Activated gamma-delta T cell (primary cell): ENCODE measurements at regions not wholly inside any gene's neighbourhood (a gene's known extent, or its start where the extent isn't known, plus 50 kb on each side); places are given as distances from the start of the nearest gene placed in this dataset.
"Not testable (repeated sequence)": the region's sequence is repeated elsewhere in the genome, so short reads cannot be mapped to it uniquely, and the experiment has no call there.

Experiments used
- DNase-seq: peaks from one replicate; lab custom pipeline; 2025; lab: John Stamatoyannopoulos, UW

DNA sequence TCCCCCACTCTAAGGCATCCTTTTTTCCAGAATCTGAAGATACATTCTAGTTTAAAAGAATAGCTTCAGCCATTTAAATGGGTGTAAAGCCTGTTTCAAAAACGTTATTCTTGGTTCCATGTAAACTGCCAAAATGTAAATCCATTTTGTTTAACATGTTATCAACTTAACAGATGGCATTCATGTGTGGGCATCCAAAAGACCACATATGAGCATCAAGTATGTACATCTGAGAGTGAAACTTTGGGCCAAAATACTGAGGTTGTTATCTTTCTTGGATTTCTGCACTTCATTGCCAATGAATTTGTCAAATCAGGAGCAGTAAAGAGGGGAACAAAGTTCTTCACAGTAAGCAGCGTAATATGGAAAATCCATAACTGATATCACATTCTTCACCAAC is 395.4 kb downstream of the ZNF804A start:
- DNase-seq: no peak

DNA sequence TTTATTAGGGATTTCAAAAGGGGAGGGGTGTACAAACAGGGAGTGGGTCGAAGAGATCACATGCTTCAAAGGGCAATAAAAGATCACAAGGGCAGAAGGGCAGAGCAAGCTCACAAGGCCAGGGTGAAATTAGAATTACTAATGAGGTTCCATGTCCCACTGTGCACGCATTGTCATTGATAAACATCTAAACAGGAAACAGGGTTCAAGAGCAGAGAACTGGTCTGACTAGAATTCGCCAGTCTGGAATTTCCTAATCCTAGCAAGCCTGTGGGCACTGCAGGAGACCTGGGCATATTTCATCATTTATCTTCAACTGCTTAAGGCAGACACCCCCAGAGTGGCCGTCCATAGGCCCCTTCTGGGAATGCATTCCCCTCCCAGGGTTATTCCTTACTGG is 408.2 kb downstream of the ZNF804A start:
- DNase-seq: no peak

DNA sequence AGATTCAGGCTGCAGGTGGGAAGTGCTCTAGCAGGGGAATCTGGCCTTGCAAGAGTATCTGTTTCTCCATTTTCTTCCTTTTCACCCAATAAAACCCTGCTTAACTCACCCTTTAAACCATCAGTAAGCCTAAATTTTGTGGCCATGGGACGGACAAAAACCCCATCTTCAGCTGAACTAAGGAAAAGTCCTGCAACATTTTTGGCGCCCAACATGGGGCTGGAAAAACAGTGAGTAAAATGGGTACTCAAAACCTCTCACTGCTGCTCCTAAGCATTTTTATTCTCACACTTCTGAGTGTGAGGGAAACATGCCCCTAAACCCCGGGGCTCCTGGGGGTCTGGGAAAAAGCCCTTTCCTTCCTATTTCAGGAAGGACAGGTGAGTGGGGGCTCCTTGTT is 414.3 kb downstream of the ZNF804A start:
- DNase-seq: no peak

- DNase-seq: no peak
These were observed 415.7 kb downstream of the ZNF804A start for GRCh38 chr2:185014076-185014475.

- not testable (repeated sequence) for DNase-seq
These were observed 427.6 kb downstream of the ZNF804A start for GRCh38 chr2:185025891-185026290.

GRCh38 chr2:185035906-185036305 is 437.6 kb downstream of the ZNF804A start:
- DNase-seq: no peak

DNA sequence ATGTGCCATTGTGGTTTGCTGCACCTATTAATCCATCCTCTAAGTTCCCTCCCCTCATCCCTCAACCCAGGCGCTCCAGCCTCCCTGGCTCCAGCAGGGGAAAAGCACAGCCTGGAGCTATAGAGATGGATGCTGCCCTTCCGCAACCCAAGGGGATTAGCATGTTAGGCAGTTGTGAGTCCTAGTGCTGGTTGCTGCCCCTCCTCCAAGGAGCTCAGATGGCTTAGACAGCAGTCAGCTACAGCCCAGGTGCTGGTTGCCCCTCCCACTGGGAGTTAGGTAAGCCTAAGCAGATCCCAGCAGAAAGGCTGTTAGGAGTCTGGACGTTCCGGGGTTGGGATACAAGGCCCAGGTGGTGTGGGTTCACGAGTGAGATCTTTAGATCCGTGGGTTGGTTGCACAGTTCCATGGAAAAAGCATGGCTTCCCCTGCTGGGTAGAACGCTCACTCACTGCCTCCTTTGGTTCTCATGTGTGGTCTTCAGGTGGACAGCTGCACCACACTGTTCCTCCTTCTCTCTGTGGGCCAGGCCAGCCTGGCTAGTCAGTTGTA is 446.1 kb downstream of the ZNF804A start:
- no peak for DNase-seq

DNA sequence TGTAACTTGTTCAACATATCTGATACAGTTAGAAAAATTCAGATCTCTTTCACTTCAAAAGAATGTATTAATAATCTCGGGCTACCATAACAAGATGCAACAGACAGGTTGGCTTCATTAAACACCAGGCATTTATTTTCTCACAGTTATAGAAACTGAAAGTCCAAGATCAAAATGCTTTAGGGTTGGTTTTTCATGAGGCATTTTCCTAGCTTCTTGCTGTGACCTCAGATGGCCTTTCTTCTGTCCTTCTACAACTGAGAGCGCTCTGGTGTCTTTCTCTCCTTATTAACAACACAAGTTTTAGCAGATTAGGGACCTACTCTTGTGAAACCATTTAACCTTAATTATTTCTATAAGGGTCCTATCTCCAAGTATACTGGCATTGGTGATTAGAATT is 452.5 kb downstream of the ZNF804A start:
- no peak for DNase-seq

- DNase-seq: no peak
These were observed 465.4 kb downstream of the ZNF804A start for GRCh38 chr2:185063761-185064160.

DNA sequence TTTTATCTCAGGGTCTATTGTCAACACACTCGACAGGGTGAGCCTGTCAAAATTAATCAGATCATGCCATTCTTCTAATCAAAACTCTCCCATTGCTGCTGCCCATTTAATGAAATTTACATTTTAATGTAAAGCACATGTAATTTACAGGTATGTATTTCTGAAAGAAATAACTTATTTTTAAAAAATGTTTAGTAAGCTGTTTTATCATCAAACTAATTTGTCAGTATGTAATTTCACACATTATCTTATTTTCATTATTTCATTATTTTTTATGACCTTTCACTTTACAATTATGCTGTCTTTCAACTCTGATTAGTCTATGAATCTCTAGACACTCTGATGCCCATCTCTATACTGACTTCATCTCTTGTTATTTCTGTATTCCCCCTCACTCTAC is 467.8 kb downstream of the ZNF804A start:
- no peak for DNase-seq

- DNase-seq: no peak
These were observed 470.8 kb downstream of the ZNF804A start for GRCh38 chr2:185069107-185069506.

- no peak for DNase-seq
These were observed 475.8 kb downstream of the ZNF804A start for GRCh38 chr2:185074156-185074555.

GRCh38 chr2:185082749-185083148 is 484.4 kb downstream of the ZNF804A start:
- no peak for DNase-seq

DNA sequence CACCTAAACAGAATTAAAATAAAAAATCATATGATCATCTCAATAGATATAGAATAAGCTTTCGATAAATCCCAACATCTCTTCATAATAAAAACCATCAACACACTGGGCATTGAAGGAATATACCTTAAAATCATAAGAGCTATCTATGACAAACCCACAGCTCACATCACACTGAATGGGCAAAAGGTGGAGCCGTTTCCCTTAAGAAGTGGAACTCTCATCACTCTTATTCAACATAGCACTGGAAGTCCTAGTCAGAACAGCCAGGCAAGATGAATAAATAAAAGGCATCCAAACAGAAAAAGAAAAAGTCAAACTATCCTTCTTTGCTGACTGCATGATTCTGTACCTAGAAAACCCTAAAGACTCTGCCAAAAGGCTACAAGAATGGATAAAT is 510.3 kb downstream of the ZNF804A start:
- no peak for DNase-seq

DNA sequence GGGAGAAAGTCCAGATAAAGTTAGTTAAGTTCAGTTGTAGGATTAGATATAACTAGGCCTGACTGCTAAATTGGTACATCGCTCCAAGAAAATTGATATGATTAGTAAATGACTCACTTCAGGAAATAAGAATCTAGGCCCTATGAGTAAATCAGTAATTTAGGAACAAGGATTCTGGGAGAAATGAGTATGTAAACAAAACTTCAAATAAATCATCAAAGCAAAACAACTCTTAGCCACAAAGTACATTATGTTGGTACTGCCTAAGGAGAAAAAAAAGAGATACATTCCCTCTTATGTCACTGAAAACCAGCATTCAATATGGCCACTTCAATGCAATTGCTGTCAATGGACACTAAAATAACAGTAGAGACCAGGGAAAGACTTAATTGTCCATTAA is 529.1 kb downstream of the ZNF804A start:
- no peak for DNase-seq

DNA sequence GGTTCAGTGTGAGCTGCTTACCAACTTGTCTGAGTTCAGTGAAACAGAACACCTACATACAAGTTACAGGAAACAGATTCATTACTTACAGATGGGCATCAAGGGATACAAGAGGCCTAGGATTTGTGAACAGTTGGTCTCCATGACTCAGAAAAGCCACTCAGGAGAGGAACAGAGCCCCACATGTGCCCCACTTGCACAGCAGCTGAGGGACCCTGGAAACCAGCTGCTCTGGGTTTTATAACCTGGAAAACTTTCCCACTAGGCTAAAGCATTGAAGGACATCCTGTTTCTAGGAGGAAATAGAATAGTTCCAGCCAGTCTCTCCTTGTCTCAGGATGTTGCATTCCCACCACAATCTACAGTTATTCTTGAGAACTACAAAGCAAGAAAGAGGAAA is 530.0 kb downstream of the ZNF804A start:
- DNase-seq: no peak

DNA sequence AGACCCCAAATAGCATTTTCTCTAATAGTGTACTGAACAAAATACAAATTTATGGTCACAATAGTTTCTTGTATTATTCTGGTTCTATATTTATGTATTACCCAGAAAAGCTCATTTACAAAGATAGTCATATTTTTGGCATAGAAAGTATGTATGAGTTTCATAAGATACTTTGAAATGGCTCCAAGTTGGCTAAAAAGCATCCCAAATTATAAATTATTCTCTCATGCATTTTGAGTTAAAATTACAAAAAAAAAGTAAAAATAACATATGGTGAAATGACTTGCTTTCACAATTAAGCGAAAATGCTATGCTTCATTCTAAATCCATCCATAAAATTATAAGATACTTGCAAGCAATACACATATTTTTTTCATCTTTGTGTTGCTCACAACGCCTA is 530.7 kb downstream of the ZNF804A start:
- no peak for DNase-seq

DNA sequence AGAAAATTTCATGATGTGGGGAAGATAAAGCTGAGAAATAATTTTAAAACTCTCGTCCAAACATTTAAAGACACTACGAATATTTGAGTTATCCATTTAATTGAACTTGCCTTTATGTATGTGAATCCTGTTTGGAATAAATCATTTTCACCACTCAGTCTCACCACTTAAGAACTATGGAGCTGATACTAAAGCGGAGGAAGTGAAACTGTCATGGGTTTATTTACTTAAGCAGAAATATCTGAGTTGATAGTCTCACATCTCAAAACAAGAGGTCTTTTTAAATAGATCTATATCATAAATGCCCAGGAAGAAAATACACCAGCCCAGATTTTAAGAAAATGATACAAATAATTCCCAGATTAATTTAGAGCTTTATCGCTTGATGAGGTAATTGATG is 532.4 kb downstream of the ZNF804A start:
- no peak for DNase-seq

GRCh38 chr2:185132501-185133041 is 534.2 kb downstream of the ZNF804A start:
- DNase-seq: peak; percentile 11

- DNase-seq: no peak
These were observed 539.4 kb downstream of the ZNF804A start for GRCh38 chr2:185137700-185138099.

DNA sequence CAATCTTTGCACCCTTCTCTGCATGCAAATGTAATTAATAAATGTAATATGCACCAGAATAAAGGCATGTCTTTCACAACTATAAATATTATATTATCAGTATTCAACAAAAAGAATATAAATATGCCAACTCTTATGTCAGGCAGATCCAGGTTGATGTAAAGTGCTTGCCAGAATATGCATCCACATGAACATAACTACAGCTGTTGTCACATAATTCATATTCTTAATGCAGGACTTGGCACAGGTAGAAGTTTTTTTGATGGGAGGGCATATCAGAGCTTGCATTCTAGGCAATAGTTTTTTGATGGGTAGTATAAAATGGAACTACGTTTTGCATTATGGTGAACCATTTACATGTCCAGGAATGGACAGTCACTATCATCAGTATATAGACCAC is 544.3 kb downstream of the ZNF804A start:
- DNase-seq: no peak

DNA sequence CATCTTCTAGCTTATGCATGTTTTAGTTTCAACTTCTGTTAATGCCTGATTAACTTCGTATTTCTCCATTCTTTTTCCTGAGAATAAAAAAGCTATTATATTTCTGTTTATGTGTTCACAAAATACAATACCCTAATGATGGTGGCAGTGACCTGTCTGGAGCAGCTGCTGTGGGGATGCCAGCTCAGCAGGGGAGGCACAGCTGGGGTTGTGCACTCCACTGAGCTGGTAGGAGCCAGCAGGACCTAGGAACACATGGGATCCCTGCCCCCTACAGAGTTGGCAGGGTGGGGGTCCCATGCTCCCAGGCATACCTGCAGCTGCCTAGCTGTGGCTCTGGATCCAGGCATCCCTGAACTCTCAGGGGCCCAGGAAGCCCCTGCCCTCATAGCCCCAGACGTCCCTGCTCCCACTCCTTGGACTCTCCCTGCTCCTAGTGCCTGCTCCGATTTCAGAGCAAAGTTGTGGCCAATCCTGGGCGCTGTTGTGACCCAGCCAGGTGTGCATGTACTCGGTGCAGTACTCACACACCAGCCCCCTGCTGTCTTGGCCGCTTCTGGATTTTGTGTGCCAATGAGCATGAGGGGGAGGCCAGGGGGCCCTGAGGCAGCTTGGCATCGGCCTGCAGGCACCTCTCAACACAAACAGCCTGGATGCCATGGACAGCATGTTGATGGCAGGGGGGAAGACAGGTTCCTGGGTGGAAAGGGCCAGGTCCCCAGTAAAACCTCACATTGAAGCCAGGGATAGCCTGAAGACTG is 546.0 kb downstream of the ZNF804A start:
- DNase-seq: no peak

DNA sequence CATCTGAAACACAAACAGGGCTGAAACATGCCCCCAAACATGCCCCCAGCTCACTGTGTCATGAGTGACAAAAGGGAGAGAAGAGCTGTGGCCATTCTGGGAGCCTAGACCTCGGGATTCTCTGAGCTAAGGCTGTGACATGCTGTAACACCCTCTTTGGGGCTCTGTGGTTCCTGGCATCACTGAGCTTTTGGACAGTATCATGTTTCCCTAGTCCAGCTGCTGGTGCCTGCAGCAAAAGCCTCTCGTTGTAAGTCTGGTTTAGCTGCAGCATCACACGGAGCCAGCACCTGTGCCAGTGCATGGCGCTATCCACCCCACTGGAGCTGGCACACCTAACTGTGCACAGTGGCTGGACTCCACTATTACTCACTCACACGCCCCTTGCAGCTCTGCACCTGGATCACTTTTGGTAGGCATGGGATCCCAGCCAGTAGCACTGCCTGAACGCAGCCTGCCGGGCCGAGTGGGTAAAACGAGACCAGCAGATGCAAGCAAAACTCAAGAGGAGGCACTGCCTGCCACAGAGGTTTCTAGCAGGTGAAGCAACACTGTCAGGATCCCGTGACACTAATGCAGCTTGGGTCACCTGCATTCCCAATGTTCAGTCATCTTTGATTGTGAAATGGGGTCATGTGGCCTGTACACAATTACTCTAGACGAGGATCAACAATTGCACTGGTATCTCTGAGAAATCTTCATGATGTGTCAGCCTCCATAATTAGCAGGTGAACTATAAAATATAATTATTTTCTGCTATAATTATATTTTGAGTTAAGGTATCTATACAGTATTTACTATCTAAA is 547.2 kb downstream of the ZNF804A start:
- DNase-seq: no peak
